ENCODE measurements at regions not wholly inside any gene's neighbourhood (a gene's known extent, or its start where the extent isn't known, plus 50 kb on each side); places are given as distances from the start of the nearest gene placed in this dataset.
"Not testable (repeated sequence)": the region's sequence is repeated elsewhere in the genome, so short reads cannot be mapped to it uniquely, and the experiment has no call there.

GRCh38 chr2:3899536-3900155, 196.3 kb downstream of the DCDC2C start:
- no peak for DNase-seq

- DNase-seq, result no peak
Measured at GRCh38 chr2:3902131-3902530, 198.8 kb downstream of the DCDC2C start.

- DNase-seq, result no peak
Measured at GRCh38 chr2:3904061-3904460, 200.7 kb downstream of the DCDC2C start.

GRCh38 chr2:3908498-3908897, 205.1 kb downstream of the DCDC2C start:
- not testable (repeated sequence) for DNase-seq

GRCh38 chr2:3911882-3912455, 208.6 kb downstream of the DCDC2C start:
- DNase-seq, result no peak

GRCh38 chr2:3913166-3913565, 209.8 kb downstream of the DCDC2C start:
- no peak for DNase-seq

GRCh38 chr2:3914241-3914640, 210.9 kb downstream of the DCDC2C start:
- DNase-seq, result no peak

- no peak for DNase-seq
Measured at GRCh38 chr2:3927031-3927430, 223.7 kb downstream of the DCDC2C start.

- DNase-seq, result no peak
Measured at GRCh38 chr2:3929374-3929773, 226.0 kb downstream of the DCDC2C start.

GRCh38 chr2:3930246-3930645, 226.9 kb downstream of the DCDC2C start:
- DNase-seq, result no peak

- no peak for DNase-seq
Measured at GRCh38 chr2:3940661-3941060, 237.3 kb downstream of the DCDC2C start.

GRCh38 chr2:3942841-3943240, 239.5 kb downstream of the DCDC2C start:
- DNase-seq, result no peak

GRCh38 chr2:3944071-3944470, 240.7 kb downstream of the DCDC2C start:
- DNase-seq, result no peak

GRCh38 chr2:3944841-3945240, 241.5 kb downstream of the DCDC2C start:
- DNase-seq, result no peak

GRCh38 chr2:3948191-3948590, 244.8 kb downstream of the DCDC2C start:
- DNase-seq, result no peak

GRCh38 chr2:3951131-3951954, 248.0 kb downstream of the DCDC2C start:
- no peak for DNase-seq

GRCh38 chr2:3952866-3953516, 249.6 kb downstream of the DCDC2C start:
- DNase-seq, result no peak

GRCh38 chr2:3954261-3954660, 250.9 kb downstream of the DCDC2C start:
- DNase-seq, result no peak

GRCh38 chr2:3956406-3956805, 253.0 kb downstream of the DCDC2C start:
- no peak for DNase-seq

- no peak for DNase-seq
Measured at GRCh38 chr2:3956892-3957291, 253.5 kb downstream of the DCDC2C start.

- no peak for DNase-seq
Measured at GRCh38 chr2:3958465-3958864, 255.1 kb downstream of the DCDC2C start.

- DNase-seq, result no peak
Measured at GRCh38 chr2:3958969-3959368, 255.6 kb downstream of the DCDC2C start.

- DNase-seq, result no peak
Measured at GRCh38 chr2:3959372-3959771, 256.0 kb downstream of the DCDC2C start.

- no peak for DNase-seq
Measured at GRCh38 chr2:3960106-3960505, 256.7 kb downstream of the DCDC2C start.
